ENCODE measurements at regions not wholly inside any gene's neighbourhood (a gene's known extent, or its start where the extent isn't known, plus 50 kb on each side); places are given as distances from the start of the nearest gene placed in this dataset.

DNA sequence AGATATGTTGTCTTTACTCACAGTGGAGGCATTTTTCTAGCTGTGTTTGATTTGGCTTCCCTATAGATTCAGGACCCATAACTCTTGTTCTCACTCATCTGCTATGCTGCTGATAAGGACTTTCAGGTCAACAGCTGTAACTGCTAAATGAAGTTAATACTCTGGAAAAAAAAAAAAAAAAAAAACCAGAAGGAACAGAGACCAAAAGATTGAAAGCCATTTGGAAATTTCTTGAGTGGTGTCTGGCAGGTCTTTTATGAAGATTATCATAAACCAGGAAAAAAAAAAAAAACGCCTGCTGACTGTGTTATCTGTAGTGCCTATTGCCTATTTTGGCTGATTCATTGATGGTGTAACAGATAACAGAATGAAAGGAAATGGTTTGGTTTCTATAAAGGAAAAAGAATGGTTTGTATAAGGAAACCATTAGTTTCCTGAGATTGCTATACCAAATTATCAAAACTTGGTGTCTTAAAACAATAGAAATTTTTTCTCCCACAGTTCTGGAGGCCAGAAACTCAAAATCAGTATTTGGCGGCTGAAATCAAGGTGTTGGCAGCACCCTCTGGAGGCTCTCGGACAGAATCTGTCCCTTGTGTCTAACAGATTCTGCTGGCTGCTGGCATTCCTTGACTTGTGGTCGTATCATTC is 60.5 kb upstream of the BET1 start:
- Histone ChIP-seq H3K27me3 (ENCODE audit: insufficient read depth, low read depth, low read length) (no peaks in the 10 kb centered on the region), H3K36me3 (ENCODE audit: insufficient read depth, low read length) (no peaks in the 10 kb centered on the region), H3K4me3 (ENCODE audit: low read length) (no peak overlapping the region), H3K9me3 (ENCODE audit: low read length) (no peaks in the 10 kb centered on the region), H3K27ac (ENCODE audit: low read length) (no peak overlapping the region), H3K9ac (ENCODE audit: low read length) (no peak overlapping the region), H3K4me2 (ENCODE audit: low read length) (no peak overlapping the region), H2AFZ (ENCODE audit: low read depth, low read length) (no peak overlapping the region), H3K79me2 (replicated peaks; ENCODE audit: insufficient read depth, low read length) (no peaks in the 10 kb centered on the region), H4K20me1 (ENCODE audit: insufficient read depth) (no peaks in the 10 kb centered on the region), H3F3A (ENCODE audit: insufficient read depth, low read length, poor library complexity, severe bottlenecking) (no peaks in the 10 kb centered on the region), H3K9me2 (ENCODE audit: insufficient read depth, low read length) (no peaks in the 10 kb centered on the region)
- TF ChIP-seq, protein P1, sequence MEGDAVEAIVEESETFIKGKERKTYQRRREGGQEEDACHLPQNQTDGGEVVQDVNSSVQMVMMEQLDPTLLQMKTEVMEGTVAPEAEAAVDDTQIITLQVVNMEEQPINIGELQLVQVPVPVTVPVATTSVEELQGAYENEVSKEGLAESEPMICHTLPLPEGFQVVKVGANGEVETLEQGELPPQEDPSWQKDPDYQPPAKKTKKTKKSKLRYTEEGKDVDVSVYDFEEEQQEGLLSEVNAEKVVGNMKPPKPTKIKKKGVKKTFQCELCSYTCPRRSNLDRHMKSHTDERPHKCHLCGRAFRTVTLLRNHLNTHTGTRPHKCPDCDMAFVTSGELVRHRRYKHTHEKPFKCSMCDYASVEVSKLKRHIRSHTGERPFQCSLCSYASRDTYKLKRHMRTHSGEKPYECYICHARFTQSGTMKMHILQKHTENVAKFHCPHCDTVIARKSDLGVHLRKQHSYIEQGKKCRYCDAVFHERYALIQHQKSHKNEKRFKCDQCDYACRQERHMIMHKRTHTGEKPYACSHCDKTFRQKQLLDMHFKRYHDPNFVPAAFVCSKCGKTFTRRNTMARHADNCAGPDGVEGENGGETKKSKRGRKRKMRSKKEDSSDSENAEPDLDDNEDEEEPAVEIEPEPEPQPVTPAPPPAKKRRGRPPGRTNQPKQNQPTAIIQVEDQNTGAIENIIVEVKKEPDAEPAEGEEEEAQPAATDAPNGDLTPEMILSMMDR (IDR thresholded peaks at IDR 0.05; ENCODE audit: poor library complexity, severe bottlenecking): no peak
- no peak for TF ChIP-seq RAD21 (conservative IDR thresholded peaks at IDR 0.05)
- TF ChIP-seq POLR2AphosphoS5 (IDR thresholded peaks at IDR 0.05): no peak
- no peak for TF ChIP-seq MXI1 (conservative IDR thresholded peaks at IDR 0.05; ENCODE audit: poor library complexity, severe bottlenecking)
- TF ChIP-seq, protein P2, sequence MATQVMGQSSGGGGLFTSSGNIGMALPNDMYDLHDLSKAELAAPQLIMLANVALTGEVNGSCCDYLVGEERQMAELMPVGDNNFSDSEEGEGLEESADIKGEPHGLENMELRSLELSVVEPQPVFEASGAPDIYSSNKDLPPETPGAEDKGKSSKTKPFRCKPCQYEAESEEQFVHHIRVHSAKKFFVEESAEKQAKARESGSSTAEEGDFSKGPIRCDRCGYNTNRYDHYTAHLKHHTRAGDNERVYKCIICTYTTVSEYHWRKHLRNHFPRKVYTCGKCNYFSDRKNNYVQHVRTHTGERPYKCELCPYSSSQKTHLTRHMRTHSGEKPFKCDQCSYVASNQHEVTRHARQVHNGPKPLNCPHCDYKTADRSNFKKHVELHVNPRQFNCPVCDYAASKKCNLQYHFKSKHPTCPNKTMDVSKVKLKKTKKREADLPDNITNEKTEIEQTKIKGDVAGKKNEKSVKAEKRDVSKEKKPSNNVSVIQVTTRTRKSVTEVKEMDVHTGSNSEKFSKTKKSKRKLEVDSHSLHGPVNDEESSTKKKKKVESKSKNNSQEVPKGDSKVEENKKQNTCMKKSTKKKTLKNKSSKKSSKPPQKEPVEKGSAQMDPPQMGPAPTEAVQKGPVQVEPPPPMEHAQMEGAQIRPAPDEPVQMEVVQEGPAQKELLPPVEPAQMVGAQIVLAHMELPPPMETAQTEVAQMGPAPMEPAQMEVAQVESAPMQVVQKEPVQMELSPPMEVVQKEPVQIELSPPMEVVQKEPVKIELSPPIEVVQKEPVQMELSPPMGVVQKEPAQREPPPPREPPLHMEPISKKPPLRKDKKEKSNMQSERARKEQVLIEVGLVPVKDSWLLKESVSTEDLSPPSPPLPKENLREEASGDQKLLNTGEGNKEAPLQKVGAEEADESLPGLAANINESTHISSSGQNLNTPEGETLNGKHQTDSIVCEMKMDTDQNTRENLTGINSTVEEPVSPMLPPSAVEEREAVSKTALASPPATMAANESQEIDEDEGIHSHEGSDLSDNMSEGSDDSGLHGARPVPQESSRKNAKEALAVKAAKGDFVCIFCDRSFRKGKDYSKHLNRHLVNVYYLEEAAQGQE (IDR thresholded peaks at IDR 0.05; ENCODE audit: borderline replicate concordance): no peak
- TF ChIP-seq SMC3 (conservative IDR thresholded peaks at IDR 0.05; ENCODE audit: poor library complexity): no peak
- TF ChIP-seq EP300 (conservative IDR thresholded peaks at IDR 0.05; ENCODE audit: poor library complexity, severe bottlenecking): no peak
- TF ChIP-seq EZH2 (IDR thresholded peaks at IDR 0.05; ENCODE audit: borderline replicate concordance, insufficient read depth, low read length, poor library complexity, severe bottlenecking): no peak
- TF ChIP-seq TAF1 (IDR thresholded peaks at IDR 0.05; ENCODE audit: low read depth): no peak

DNA sequence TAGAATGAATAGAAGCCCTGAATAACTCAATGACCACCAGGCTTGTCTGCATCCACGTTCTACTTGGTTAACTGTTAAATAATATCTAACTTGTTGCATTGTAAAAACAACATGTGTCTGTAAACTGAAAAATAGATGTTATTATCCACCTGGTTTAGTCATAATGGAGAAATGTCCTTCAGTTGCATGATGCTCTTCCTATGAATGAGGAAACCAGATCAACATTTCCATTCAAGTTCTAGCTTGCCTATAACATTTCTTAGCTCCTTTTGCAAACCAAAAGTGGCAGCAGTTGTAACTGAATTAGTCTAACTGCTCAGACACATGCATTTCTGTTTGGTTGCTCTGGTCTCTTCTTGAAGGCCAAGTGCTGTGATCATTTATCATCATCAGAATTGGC is 62.9 kb upstream of the BET1 start:
- H3K4me2 ChIP-seq (ENCODE audit: low read length): no peak overlapping the region
- no peaks in the 10 kb centered on the region for H3K36me3 ChIP-seq (ENCODE audit: insufficient read depth, low read length)
- H3K9me3 ChIP-seq (ENCODE audit: low read length): no peaks in the 10 kb centered on the region
- H3K9ac ChIP-seq (ENCODE audit: low read length): no peak overlapping the region
- H3K4me3 ChIP-seq (ENCODE audit: low read length): no peak overlapping the region
- no peak overlapping the region for H2AFZ ChIP-seq (ENCODE audit: low read depth, low read length)
- H3K27ac ChIP-seq (ENCODE audit: low read length): no peak overlapping the region
- no peaks in the 10 kb centered on the region for H3F3A ChIP-seq (ENCODE audit: insufficient read depth, low read length, poor library complexity, severe bottlenecking)
- H3K79me2 ChIP-seq (replicated peaks; ENCODE audit: insufficient read depth, low read length): no peaks in the 10 kb centered on the region
- H4K20me1 ChIP-seq (ENCODE audit: insufficient read depth): no peaks in the 10 kb centered on the region
- no peak for TF ChIP-seq EP300 (conservative IDR thresholded peaks at IDR 0.05; ENCODE audit: poor library complexity, severe bottlenecking)
- no peak for TF ChIP-seq RAD21 (conservative IDR thresholded peaks at IDR 0.05)
- no peak for TF ChIP-seq POLR2AphosphoS5 (IDR thresholded peaks at IDR 0.05)
- TF ChIP-seq EZH2 (IDR thresholded peaks at IDR 0.05; ENCODE audit: borderline replicate concordance, insufficient read depth, low read length, poor library complexity, severe bottlenecking): no peak
- no peak for TF ChIP-seq TAF1 (IDR thresholded peaks at IDR 0.05; ENCODE audit: low read depth)
- TF ChIP-seq, protein P2 (IDR thresholded peaks at IDR 0.05; ENCODE audit: borderline replicate concordance): no peak
- TF ChIP-seq MXI1 (conservative IDR thresholded peaks at IDR 0.05; ENCODE audit: poor library complexity, severe bottlenecking): no peak
- TF ChIP-seq SMC3 (conservative IDR thresholded peaks at IDR 0.05; ENCODE audit: poor library complexity): no peak
- TF ChIP-seq, protein P1 (IDR thresholded peaks at IDR 0.05; ENCODE audit: poor library complexity, severe bottlenecking): no peak
- H3K27me3 ChIP-seq (ENCODE audit: insufficient read depth, low read depth, low read length): no peaks in the 10 kb centered on the region
- H3K9me2 ChIP-seq (ENCODE audit: insufficient read depth, low read length): no peaks in the 10 kb centered on the region
